ENCODE measurements at regions not wholly inside any gene's neighbourhood (a gene's known extent, or its start where the extent isn't known, plus 50 kb on each side); places are given as distances from the start of the nearest gene placed in this dataset.
"Not testable (repeated sequence)": the region's sequence is repeated elsewhere in the genome, so short reads cannot be mapped to it uniquely, and the experiment has no call there.

- no peak for DNase-seq
Observed at GRCh38 chr2:43009448-43009847, 217.0 kb downstream of the ZFP36L2 start.

- DNase-seq, result no peak
Observed at GRCh38 chr2:43008388-43008787, 216.0 kb upstream of the HAAO start.

GRCh38 chr2:43007901-43008300, 215.5 kb upstream of the HAAO start:
- no peak for DNase-seq

- no peak for DNase-seq
Observed at GRCh38 chr2:43006834-43007543, 214.6 kb upstream of the HAAO start.

- DNase-seq, result no peak
Observed at GRCh38 chr2:43005975-43006833, 213.8 kb upstream of the HAAO start.

GRCh38 chr2:43005245-43005974, 213.0 kb upstream of the HAAO start:
- no peak for DNase-seq

- DNase-seq, result no peak
Observed at GRCh38 chr2:43004879-43005244, 212.5 kb upstream of the HAAO start.

GRCh38 chr2:43004126-43004865, 211.9 kb upstream of the HAAO start:
- DNase-seq, result not testable (repeated sequence)

- no peak for DNase-seq
Observed at GRCh38 chr2:43003702-43004101, 211.3 kb upstream of the HAAO start.

GRCh38 chr2:43001787-43002468, 209.5 kb upstream of the HAAO start:
- no peak for DNase-seq

- no peak for DNase-seq
Observed at GRCh38 chr2:43001055-43001378, 208.6 kb upstream of the HAAO start.

GRCh38 chr2:43000242-43001054, 208.1 kb upstream of the HAAO start:
- DNase-seq, result no peak

- no peak for DNase-seq
Observed at GRCh38 chr2:42999856-43000241, 207.5 kb upstream of the HAAO start.

- DNase-seq, result no peak
Observed at GRCh38 chr2:42999391-42999841, 207.0 kb upstream of the HAAO start.

GRCh38 chr2:42998721-42999120, 206.3 kb upstream of the HAAO start:
- no peak for DNase-seq

GRCh38 chr2:42996528-42996927, 204.1 kb upstream of the HAAO start:
- no peak for DNase-seq

- no peak for DNase-seq
Observed at GRCh38 chr2:42995752-42996422, 203.5 kb upstream of the HAAO start.

- not testable (repeated sequence) for DNase-seq
Observed at GRCh38 chr2:42989283-42990081, 197.1 kb upstream of the HAAO start.

GRCh38 chr2:42988055-42988454, 195.7 kb upstream of the HAAO start:
- DNase-seq, result not testable (repeated sequence)
